Activated gamma-delta T cell (primary cell): ENCODE measurements at regions not wholly inside any gene's neighbourhood (a gene's known extent, or its start where the extent isn't known, plus 50 kb on each side); places are given as distances from the start of the nearest gene placed in this dataset.

ENCODE experiments used
- DNase-seq: peaks from one replicate; lab custom pipeline; 2025; lab: John Stamatoyannopoulos, UW

DNA sequence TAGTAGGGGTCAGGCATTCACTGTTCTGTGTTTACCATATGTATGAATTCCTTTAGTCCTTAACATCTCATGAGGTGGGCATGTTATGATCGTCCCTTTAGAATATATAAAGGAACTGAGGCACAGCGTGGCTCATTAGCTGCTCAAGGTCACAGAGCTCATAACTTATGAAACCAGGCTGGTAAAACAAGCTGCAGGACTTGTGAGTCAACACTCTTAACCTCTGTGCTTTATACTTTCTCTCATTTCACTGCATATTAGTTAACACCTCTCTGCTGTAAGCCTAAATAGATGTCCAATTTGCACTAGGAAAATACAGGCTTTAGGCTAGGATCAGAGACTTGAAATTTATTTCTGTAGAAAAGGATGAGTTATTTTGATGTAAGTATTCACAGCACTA is 180.3 kb upstream of the HDAC9 start:
- DNase-seq: no peak

DNA sequence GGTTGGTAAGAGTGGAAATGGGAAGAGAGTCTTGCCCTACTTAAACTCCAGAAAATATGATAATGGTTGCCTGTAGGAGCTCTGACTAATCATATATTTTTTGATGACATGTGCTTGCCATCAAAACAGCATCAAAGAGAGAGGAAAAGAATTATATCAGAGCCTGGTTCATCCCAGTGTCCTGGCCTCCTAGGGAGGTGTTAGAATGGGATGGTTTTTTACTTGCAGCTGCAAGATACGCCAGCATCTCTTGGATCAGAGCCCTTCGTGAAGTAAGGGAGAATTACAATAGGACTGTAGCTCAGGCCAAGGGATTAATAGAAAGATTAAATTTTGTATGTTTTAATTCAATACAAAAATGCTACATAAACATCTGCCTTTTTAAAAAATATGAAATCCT is 177.6 kb upstream of the HDAC9 start:
- no peak for DNase-seq

DNA sequence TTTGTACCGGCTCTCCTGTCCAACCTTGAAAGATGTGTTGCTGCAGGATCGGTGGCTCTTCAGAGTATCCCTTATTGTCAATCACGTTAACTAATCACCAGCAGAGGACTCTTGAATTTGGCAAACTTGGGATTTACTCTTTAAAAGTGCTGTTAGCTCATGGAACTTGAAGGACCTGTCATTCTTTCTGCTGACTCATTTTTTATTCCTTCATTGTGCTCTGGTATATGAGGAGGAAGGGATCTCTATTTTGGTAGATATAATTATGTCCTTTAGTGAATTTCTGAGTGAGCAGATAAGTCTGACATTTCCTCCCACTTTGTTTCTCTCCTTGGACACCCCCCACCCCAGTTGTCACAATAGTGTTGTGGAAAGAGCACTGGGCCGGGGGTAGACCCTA is 175.1 kb upstream of the HDAC9 start:
- no peak for DNase-seq

DNA sequence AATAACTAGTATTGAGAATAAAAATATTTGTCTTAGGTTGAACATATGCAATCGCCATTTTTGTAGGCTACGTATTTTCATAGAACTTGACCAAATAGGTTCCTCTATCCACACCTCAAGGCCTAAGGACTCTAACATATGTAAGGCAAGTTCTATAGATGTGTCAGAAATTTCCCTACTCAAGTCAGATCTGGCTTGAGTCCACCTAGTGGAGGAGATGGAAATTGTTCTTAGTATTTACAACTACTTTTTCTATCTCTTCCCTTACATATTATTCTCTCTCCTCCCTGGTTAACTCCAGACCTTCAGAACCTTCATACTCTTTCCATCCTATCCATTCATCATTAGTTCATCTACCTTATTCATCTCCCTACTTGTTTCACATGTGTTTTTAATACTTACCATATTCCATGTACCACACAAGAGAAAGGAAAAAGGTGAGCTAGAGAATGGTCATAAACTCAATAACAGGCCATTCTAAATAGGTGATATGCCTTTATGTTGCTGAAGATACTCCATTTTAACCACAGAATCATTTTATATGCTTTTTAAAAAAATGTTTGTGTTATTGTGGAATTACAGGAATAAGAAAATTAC is 174.5 kb upstream of the HDAC9 start:
- DNase-seq: no peak

DNA sequence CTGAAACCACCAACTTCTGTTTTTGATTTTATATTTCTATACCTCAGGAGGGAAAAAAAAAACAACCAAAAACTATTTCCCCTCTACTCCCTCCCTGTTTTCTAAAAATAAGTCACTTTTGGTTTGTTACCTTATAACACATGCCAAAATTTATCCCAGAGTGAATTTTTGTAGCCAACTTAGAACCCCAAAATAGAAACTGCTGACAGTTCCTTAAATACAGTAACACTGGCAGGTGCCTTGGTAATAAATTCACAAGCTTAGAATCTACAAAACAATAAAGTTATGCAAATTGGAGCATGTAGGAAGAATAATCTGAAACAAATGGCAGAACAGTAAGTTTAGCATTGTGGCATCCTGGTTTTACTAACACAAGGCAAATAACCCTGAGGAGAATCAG is 165.0 kb upstream of the HDAC9 start:
- DNase-seq: no peak

DNA sequence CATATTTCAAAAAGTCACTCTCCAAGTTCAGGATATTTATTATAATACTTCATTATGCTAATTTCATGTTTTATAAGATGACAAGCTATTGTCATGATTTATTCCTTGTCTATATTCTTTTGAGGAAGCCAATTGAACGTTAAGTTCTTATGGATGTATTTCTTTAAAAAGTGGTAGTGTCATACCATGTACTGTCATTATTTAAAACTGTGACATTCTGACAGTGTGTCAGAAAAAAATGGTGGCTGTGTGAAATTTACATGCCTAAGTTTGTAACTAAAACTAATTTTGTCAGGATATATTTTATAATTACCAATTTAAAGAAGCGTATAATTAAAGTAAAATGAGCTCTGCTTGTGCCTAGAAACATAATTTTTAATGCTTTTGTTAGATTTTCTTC is 158.9 kb upstream of the HDAC9 start:
- DNase-seq: no peak

DNA sequence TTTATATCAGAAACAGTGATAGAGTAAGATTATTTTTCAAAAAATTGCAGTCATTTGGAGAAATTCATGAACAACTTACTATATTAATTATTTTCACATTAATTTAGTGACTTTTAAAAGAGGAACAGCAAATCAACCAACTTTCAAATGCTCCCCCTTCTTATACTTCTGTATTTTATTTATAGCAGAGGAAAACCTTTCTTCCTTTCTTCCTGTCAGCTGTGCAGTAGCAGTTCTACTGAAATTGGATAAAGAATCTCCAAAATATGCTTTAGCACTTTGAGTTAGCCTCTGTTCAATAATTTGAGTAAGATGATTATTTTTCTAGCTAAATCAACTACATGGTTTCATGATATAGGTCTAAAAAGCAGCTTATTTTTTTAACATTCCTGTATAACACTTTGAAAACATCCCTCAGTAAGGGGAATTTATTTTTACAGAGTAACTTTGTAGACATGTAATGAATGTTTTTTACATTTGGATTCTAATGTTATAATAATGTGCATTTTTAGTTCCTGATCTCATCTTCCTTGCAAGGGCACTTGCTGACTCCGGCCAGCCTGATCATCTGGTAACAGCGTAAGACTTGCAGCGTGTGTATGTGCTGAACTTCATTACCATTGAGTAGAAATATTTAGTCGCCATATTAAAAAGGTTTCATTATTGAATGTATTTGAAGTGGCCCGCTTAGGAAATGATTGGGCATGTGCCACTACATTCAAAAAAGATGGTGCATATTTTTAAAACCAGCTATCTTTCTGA is 158.3 kb upstream of the HDAC9 start:
- DNase-seq: no peak

DNA sequence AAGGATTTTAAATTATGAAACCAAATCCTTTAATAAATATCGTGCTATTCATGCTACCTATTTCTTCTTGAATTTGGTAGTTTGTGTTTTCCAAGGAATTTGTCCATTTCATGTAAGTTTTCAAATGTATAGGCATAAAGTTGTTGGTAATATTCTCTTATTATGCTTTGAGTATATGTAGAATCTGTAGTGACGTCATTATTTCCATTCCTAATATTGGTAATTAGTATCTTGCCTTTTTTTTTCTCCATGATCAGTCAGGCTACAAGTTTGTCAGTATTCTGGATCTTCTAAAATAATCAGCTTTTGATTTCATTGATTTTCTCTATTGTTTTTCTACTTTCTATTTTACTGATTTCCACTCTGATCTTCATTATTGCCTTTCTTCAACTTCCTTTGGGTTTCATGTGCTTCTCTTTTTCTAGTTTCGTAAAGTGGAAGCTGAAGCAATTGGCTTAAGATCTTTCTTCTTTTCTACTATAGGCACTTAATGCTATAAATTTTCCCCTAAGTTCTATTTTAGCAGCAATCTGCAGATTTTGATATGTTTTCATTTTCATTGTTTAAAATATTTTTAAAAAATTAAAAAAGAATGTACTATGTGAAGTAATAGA is 156.5 kb upstream of the HDAC9 start:
- no peak for DNase-seq

DNA sequence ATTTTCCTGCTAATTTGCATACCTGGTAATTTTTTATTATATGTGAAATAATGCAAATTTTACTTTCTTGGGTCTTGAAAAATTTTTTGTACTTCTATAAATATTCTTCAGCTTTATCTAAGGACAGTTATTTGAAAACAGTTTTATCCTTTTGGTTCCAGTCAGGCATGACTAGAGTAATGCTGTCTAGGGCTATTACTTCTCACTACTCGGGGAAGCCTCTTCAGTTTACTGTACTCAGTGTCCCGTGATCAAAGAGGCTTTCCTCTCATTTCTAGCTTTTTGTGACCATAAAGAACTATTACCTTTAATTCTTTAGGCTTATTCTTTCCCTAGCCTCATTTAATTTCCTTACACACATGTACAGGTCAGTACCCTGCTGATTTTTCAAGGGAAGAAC is 153.8 kb upstream of the HDAC9 start:
- no peak for DNase-seq

DNA sequence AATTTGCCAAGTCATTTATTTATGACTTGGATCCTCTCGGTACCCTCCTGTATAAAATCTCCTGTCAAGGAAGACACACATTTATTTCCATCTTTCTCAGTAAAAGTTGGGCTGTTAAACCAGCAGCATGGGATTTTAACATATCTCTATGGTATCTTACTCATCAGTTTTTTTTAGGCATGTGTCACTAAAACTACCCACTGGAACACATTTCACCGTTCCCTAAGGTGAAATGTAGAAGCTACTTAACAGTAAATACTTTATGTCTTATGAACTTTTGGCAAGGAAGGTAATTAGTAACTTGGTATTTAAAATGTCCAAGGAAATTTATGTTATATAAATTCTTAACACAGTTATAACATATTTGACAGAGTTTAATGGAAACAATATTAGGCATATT is 152.5 kb upstream of the HDAC9 start:
- DNase-seq: no peak

DNA sequence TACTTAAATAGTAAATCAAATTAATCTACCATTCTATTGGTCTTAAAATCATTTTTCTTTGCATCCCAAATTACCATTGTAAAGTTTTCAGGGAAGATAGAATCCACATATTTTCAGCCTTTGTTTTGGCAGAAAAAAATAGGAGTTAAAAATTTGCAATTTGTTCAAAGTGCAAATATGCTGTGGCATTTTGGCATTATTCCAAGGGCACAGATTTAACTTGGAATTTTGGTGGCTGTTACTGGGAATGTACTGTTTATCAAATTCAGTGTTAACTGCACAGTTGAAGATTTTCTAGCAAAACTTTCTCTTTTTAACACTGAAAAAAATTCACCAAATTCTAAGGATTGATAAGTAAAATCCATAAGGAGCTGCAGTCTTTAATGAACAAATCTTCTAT is 151.0 kb upstream of the HDAC9 start:
- no peak for DNase-seq

DNA sequence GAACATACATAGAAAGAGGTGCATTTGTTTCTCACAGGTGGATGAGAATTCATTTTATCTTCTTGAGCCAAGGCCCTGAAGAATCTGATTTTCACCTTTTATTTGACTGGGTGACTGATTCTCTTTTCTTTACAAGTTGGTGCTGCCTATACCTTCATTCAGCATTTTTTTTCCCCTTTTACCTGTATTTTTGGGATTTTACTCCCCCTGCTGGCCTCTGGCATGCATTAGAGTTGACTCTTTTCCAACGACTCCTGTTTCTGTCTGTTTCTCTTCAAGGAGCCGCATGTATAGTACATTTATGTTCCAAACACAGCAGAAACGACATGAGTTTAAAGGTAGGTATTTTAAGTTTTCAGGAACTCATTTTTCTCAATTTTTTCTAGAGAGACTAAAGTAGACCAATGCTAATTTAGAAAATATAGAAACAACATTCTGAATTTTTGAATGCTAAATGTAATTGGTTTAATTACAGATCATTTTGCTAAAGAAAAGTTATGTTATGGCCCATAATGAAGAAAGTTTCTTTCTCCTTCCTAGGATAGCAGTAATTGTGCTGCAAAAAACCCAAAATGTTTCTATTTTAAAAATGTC is 149.8 kb upstream of the HDAC9 start:
- no peak for DNase-seq

DNA sequence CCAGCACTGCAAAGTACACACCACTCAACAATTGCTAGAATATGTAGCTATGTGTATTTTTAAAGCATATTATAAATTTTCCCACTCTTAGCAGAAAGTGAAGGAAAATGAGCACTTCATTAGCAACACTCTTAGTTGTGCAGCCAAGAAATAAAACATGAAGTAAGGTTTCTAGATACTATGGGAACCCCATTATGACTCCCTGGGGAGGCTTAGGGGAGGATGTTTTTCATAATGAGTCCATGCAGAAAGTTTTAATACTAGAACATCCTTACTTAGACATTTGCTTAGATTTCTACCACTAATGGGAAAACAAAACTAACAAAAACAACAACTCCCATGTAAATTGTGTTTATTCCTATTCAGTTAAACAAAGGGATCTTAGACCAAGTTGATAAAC is 148.4 kb upstream of the HDAC9 start:
- DNase-seq: no peak

DNA sequence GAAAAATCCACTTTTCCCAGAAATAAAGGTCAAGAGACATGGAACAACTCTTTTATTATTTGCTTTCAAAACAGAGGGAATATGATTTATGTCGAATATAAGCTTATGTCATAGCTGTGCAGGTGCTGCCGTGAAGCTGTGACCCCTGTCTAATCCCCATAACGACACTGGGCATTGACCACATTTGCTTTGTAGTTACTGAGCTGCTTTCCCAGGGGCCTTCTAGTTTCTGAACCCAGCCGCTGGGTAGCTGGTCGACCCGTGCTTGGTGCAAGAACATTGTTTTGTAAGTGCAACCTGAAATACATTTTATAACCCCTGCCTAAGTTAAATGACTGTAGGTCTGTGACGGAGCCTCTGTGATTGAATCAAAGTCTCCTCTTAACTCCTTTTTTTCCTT is 144.9 kb upstream of the HDAC9 start:
- no peak for DNase-seq

DNA sequence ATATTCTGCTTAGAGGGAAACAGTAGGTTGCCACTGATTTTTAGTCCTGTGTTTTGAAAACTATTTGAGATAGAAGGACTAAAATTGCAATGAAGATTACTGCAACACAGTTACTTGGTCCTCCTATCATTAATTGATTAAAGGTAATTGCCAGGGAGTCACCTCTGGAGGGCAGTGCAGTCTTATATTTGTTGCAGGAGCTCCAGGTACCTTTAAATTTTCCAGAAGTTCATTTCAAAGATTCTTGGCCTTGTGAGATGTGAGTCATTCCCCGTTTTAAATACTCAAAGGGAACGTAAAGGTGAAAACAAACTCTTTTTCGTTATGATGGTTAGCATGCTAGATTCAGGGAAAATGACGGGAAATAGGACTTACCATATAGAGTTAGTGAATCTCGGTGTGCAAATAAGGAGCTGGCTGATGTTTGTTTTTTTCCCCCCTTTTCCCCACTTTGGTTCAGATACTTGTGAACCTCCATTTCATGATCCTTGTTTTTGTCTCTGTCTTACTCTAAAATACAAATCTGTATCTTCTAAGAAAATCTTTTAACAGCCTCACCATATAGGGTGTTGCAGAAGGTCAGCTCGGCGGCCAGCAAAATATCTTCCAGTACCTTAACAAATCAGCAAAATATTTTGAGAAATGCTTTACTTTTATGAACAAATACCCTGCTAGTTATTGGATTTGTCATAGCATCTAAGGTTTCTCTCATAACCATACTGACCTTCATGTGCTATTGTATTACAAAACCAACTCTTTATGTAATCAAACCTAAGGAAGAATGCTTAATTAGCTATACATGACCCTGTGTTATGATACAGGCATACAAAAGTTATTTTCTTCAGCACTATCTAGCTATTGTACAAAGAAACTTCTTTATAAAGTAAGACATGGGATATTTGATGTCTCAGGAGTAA is 143.0 kb upstream of the HDAC9 start:
- no peak for DNase-seq

DNA sequence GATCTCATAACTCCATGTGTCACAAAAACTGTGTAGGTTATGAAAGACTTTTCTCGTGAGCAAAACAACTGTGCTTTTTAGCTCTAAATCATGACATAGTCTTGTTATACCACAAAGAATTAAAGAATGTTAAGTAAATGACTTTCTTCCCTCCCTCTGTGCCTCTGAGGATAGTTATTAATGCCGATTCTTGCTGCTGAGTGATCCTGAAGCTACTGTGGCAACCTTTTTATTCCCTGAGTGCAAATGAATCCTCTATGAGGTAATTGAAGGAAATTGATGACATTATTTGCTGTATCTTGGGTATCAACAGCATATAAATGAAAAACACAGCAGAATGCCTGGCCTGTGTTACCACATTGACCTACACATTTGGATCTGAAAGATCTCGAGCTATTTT is 142.2 kb upstream of the HDAC9 start:
- DNase-seq: no peak

DNA sequence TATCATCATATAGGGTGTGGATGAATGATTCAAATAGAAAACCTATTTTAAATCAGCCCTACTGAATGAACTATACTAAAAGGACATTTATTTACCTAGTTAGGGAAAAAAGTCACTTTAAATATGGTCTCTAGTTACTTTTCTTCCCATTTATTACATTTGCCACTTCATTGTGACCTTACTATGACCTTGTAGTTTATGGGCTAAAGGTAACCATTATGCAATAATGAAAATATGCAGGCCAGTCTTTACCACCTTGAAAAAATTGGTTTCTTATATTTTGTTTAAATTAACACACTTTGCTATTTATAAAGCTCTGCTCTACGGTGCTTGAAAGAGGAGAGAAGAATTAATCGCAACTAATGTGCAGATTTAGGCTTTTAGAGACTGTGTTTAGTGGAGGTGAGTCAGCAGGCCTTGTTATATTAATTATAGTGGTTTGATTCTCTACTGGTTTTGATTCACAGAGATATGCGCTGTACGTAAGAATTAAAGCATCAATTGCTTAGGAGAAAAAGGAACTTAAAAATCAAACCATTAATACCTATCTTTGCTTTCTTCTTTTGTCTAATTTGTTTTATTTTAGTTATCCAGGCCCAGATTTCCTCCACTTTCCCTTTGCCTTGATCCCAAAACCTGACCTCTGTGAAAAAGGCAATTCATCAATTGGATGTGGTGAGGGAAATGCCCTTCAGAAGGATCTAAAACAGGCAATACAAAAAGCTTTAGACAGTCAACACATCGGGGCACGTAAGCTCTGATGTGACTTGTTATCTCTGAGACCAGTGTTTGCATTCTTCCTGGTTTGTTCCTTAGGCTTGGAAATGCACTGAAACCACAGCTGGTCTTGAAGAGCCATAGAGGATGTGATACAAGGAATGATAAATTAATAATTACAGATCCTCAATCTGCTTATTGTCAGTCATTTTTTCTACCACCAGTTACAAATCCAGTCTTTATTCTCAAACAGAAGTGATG is 141.2 kb upstream of the HDAC9 start:
- DNase-seq: no peak

DNA sequence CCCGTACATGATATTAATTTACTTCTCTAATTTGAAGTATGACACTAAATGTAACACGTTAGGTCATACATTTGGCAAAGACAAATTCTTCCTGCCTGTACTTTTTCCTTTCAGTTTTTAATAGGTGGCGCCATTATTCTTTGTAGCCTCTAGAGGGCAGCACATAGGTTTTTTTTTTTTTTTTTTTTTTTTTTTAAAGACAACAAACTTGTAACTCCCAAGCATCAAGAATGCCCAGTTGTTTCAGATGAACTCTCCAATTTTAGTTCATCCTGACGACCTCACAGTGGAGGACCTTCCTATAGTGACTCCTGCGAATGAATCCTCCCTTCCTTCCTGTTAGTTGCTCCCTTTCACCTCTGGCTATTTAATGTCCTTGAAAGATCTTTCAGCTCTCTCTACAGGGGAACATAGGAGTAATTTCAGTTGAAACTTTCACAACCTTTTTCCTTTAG is 139.3 kb upstream of the HDAC9 start:
- DNase-seq: no peak

DNA sequence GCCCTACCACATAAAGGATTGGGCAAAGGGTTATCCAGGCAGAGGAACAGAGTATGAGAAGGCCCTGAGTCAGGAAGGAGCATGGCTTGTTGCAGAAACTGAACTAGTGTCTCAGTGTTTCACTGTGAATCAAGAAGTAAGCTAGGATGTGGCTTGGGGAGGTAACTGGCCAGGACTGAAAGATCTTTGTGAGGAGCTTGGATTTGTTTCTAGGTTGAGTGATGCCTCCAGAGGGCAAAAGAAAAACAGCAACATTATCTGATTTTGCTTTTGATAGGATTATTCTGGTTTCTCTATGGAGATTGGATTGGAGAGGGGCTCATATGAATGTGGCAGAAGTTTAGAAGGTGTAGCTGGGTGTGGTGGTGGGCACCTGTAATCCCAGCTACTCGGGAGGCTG is 137.9 kb upstream of the HDAC9 start:
- no peak for DNase-seq

DNA sequence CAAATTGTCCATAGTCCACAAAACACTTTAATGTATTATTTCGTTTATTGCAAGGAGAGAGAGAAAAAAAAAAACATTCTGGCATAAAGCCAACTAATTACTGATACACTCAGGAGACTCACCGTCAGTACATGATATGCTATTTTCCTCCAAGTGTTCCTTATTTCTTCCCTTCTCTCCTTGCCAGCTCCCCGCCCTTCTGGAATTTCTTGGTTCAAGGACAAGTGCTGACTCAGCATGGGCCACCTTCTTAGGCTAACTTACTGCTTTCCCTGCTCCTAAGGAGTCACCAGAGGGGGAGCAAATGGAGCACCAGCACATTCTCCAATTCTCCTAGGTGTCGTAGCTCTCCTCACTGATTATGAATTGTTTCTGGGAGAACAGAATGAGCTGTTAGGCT is 133.8 kb upstream of the HDAC9 start:
- DNase-seq: no peak
